IMR-90 (cell line): ENCODE measurements at regions not wholly inside any gene's neighbourhood (a gene's known extent, or its start where the extent isn't known, plus 50 kb on each side); places are given as distances from the start of the nearest gene placed in this dataset.

Experiments
- ATAC-seq: fragments of 200-7000 bp; cut with Tn5 transposase; 2 replicates; pipeline ENCODE4 v1.9.1; 2020; ENCODE audit warnings: low read depth, mild to moderate bottlenecking, moderate library complexity
- BruUV-seq: library from RNA; stranded (reverse); fragments of 400-500 nt; replicated peaks from 2 replicates; lab custom pipeline; 2021; lab: Mats Ljungman, UMichigan
- CTCF ChIA-PET: fragments of 300-600 bp; formaldehyde crosslinking; extraction: SDS; loops from one replicate; lab custom pipeline; 2021; ENCODE audit warnings: antibody characterized with exemption; lab: Yijun Ruan, JAX
- POLR2A ChIA-PET: fragments of 300-600 bp; sonication (Branson Sonifier 250); formaldehyde crosslinking; loops from one replicate; lab custom pipeline; 2022; ENCODE audit warnings: antibody characterized with exemption; ENCODE audit not compliant: unreplicated experiment; lab: Charles Lee
- DNase-seq: peaks from one replicate; pipeline ENCODE4 v3.0.0; 2013
- H2AFZ ChIP-seq: replicated peaks from 2 replicates; pipeline ENCODE3; 2013; ENCODE audit warnings: low read length, mild to moderate bottlenecking; ENCODE audit not compliant: poor library complexity
- H2AK5ac ChIP-seq: 2 replicates; pipeline ENCODE4 v1.6.1; 2013; ENCODE audit warnings: low read depth, low read length, inconsistent platforms
- H2AK9ac ChIP-seq: replicated peaks from 2 replicates; pipeline ENCODE3; 2013; ENCODE audit warnings: mild to moderate bottlenecking, low read depth, low read length, moderate library complexity; ENCODE audit not compliant: poor library complexity
- H2BK120ac ChIP-seq: 2 replicates; pipeline ENCODE4 v1.6.1; 2013; ENCODE audit warnings: low read depth, low read length, inconsistent platforms
- H2BK15ac ChIP-seq: 3 replicates; pipeline ENCODE4 v1.6.1; 2013; ENCODE audit warnings: low read depth, low read length, inconsistent platforms
- H2BK20ac ChIP-seq: 2 replicates; pipeline ENCODE4 v1.6.1; 2013; ENCODE audit warnings: low read depth, mild to moderate bottlenecking, inconsistent platforms, low read length, moderate library complexity
- H2BK5ac ChIP-seq: 2 replicates; pipeline ENCODE4 v1.6.1; 2013; ENCODE audit warnings: mild to moderate bottlenecking, low read depth, low read length, inconsistent platforms; ENCODE audit not compliant: poor library complexity, severe bottlenecking
- H3K14ac ChIP-seq: replicated peaks from 2 replicates; pipeline ENCODE4 v1.6.1; 2013; ENCODE audit warnings: low read depth, low read length, inconsistent platforms
- H3K18ac ChIP-seq: 2 replicates; pipeline ENCODE4 v1.6.1; 2013; ENCODE audit warnings: low read depth, low read length, control low read depth
- H3K23ac ChIP-seq: 2 replicates; pipeline ENCODE4 v1.6.1; 2013; ENCODE audit warnings: low read depth, low read length, inconsistent platforms
- H3K27ac ChIP-seq: 2 replicates; pipeline ENCODE4 v1.5.1; 2013; ENCODE audit warnings: mild to moderate bottlenecking, control low read depth, low read length; ENCODE audit not compliant: insufficient read depth
- H3K27me3 ChIP-seq: 2 replicates; pipeline ENCODE4 v1.6.1; 2013; ENCODE audit warnings: low read length; ENCODE audit not compliant: control insufficient read depth, insufficient read depth
- H3K36me3 ChIP-seq: 2 replicates; pipeline ENCODE4 v1.6.1; 2013; ENCODE audit warnings: low read length, mixed read lengths; ENCODE audit not compliant: control insufficient read depth, insufficient read depth
- H3K4ac ChIP-seq: 2 replicates; pipeline ENCODE4 v1.6.1; 2013; ENCODE audit warnings: low read depth, low read length, inconsistent platforms
- H3K4me1 ChIP-seq: 2 replicates; pipeline ENCODE4 v1.6.1; 2013; ENCODE audit warnings: low read length, mixed read lengths; ENCODE audit not compliant: control insufficient read depth, insufficient read depth
- H3K4me2 ChIP-seq: 2 replicates; pipeline ENCODE4 v1.6.1; 2013; ENCODE audit warnings: low read depth, mild to moderate bottlenecking, control low read depth, low read length, moderate library complexity
- H3K4me3 ChIP-seq: 2 replicates; pipeline ENCODE4 v1.5.1; 2013; ENCODE audit warnings: low read depth, mild to moderate bottlenecking, control low read depth, low read length, moderate library complexity; ENCODE audit not compliant: insufficient read depth
- H3K56ac ChIP-seq: 2 replicates; pipeline ENCODE4 v1.6.1; 2013; ENCODE audit warnings: low read length, inconsistent platforms; ENCODE audit not compliant: insufficient read depth; ENCODE audit errors: extremely low read depth
- H3K79me1 ChIP-seq, 2 experiments: 2 replicates each; pipeline ENCODE4 v1.6.1; 2013; ENCODE audit warnings: low read length in 2 of 2, inconsistent platforms in 1 of 2, low read depth in 1 of 2
- H3K9ac ChIP-seq: 2 replicates; pipeline ENCODE4 v1.6.1; 2013; ENCODE audit warnings: low read depth, low read length, control low read depth
- H3K9me1 ChIP-seq: 2 replicates; pipeline ENCODE4 v1.6.1; 2013; ENCODE audit warnings: low read length, inconsistent platforms; ENCODE audit not compliant: insufficient read depth
- H3K9me3 ChIP-seq: 2 replicates; pipeline ENCODE4 v1.6.1; 2013; ENCODE audit warnings: low read length; ENCODE audit not compliant: control insufficient read depth, insufficient read depth
- H4K20me1 ChIP-seq: 2 replicates; pipeline ENCODE4 v1.6.1; 2013; ENCODE audit warnings: low read length, inconsistent platforms; ENCODE audit not compliant: insufficient read depth
- H4K5ac ChIP-seq: 2 replicates; pipeline ENCODE4 v1.6.1; 2013; ENCODE audit warnings: mild to moderate bottlenecking, low read depth, low read length, control low read depth
- H4K8ac ChIP-seq, 2 experiments: 2 replicates each; pipeline ENCODE4 v1.6.1; 2013; ENCODE audit warnings: low read depth in 2 of 2, low read length in 2 of 2, control low read depth in 1 of 2, inconsistent platforms in 1 of 2
- H4K91ac ChIP-seq: 2 replicates; pipeline ENCODE4 v1.6.1; 2013; ENCODE audit warnings: low read depth, low read length, inconsistent platforms; ENCODE audit not compliant: insufficient read depth
- BHLHE40 ChIP-seq: fragments of 150-350 bp; IDR thresholded peaks from 2 replicates; pipeline ENCODE4 v1.6.1; 2016; ENCODE audit warnings: mild to moderate bottlenecking, low read depth, low read length
- CEBPB ChIP-seq: IDR thresholded peaks from 2 replicates; pipeline ENCODE4 v1.6.1; 2012; ENCODE audit warnings: low read depth, low read length, improper control_type of control experiment
- FOS ChIP-seq: fragments of 150-350 bp; IDR thresholded peaks from 2 replicates; pipeline ENCODE4 v1.6.1; 2016; ENCODE audit warnings: low read depth, low read length
- MAZ ChIP-seq: IDR thresholded peaks from 2 replicates; pipeline ENCODE4 v1.6.1; 2012; ENCODE audit warnings: low read depth, mild to moderate bottlenecking, low read length, improper control_type of control experiment, moderate library complexity, borderline replicate concordance
- NFE2L2 ChIP-seq: fragments of 150-350 bp; IDR thresholded peaks from 2 replicates; pipeline ENCODE4 v1.6.1; 2016; ENCODE audit warnings: low read depth, mild to moderate bottlenecking, low read length
- POLR2A ChIP-seq: IDR thresholded peaks from 2 replicates; pipeline ENCODE4 v1.6.1; 2012; ENCODE audit warnings: mild to moderate bottlenecking, low read depth, low read length
- RFX5 ChIP-seq: IDR thresholded peaks from 2 replicates; pipeline ENCODE4 v1.8.0; 2012; ENCODE audit warnings: low read depth, mild to moderate bottlenecking, low read length, moderate library complexity
- SMC3 ChIP-seq: fragments of 150-350 bp; IDR thresholded peaks from 2 replicates; pipeline ENCODE4 v1.6.1; 2016; ENCODE audit warnings: low read depth, mild to moderate bottlenecking, antibody characterized with exemption, low read length, moderate library complexity
- dilution Hi-C: fragments of 300-500 bp; cut with HindIII; formaldehyde crosslinking; loops from one replicate; pipeline ENCODE4 v1.14.3; 2018; ENCODE audit warnings: low sequenced_read_pairs; ENCODE audit not compliant: unreplicated experiment
- in situ Hi-C: fragments of 300-500 bp; cut with MboI; formaldehyde crosslinking; loops from 3 replicates; pipeline ENCODE4 v1.14.3; 2019; ENCODE audit warnings: low sequenced_read_pairs, inconsistent platforms, mixed read lengths
- intact Hi-C: fragments of 100-400 bp; cut with micrococcal nuclease; formaldehyde crosslinking; loops from 2 replicates; pipeline ENCODE4 v1.10.0; 2022
- TF ChIP-seq, protein P1 (sequence below): conservative IDR thresholded peaks from 2 replicates; pipeline ENCODE4 v1.5.1; 2012; ENCODE audit warnings: mild to moderate bottlenecking, low read depth, low read length, improper control_type of control experiment

DNA sequence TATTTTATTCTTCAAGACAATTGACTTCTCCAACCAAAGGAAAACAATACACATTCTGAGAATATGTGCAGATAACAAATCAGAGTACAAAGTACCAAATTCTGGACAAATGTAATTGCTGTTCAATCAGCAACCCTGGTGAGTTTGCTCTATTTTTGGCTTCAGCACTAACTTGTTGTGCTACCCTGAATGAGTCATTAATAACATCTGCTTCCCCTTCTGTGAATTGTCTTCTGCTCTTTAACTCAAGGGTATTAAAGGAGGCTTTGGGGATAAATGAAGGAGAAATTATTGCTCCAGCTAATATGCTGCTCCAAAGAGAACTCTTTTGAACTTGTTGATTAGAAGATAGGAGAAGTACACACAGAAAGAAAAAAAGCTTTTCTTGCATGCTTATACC is 459.3 kb downstream of the HTR7 start:
- no peaks in the 10 kb centered on the region; the same call in 1 of the 2 replicates for H3K27me3 ChIP-seq
- no peak overlapping the region for H3K14ac ChIP-seq
- in situ Hi-C loops, result no loop called here
- no peaks in the 10 kb centered on the region for H3K9me1 ChIP-seq
- CTCF ChIA-PET, result interaction anchor here (1.0 kb wide), 1 partner anchor 253 kb away, joined by 5 read pairs; no protein-coding TSS in a partner anchor
- no peak overlapping the region for H3K23ac ChIP-seq
- H4K20me1 ChIP-seq, result no peaks in the 10 kb centered on the region
- no peak overlapping the region for H3K4me2 ChIP-seq
- ATAC-seq (no peak), DNase-seq (peak; percentile 25)
- H2AK5ac ChIP-seq, result no peak overlapping the region
- dilution Hi-C loops, result no loop called here
- no peaks in the 10 kb centered on the region for H3K9me3 ChIP-seq
- no peak overlapping the region for H4K8ac ChIP-seq
- no peak overlapping the region for H2AFZ ChIP-seq
- intact Hi-C loops, result no loop called here
- H2BK15ac ChIP-seq, result no peak overlapping the region
- no TSS peak for BruUV-seq
- no peaks in the 10 kb centered on the region for H3K36me3 ChIP-seq
- no peak overlapping the region for H2BK5ac ChIP-seq
- H3K4ac ChIP-seq, result no peak overlapping the region
- no peak overlapping the region for H3K9ac ChIP-seq
- no peak overlapping the region for H3K4me3 ChIP-seq
- no peaks in the 10 kb centered on the region for H3K79me1 ChIP-seq
- TF ChIP-seq NFE2L2 (no peak), POLR2A (no peak), CEBPB (no peak), SMC3 (no peak), MAZ (no peak), BHLHE40 (no peak), FOS (no peak), RFX5 (no peak)
- TF ChIP-seq, protein P1, sequence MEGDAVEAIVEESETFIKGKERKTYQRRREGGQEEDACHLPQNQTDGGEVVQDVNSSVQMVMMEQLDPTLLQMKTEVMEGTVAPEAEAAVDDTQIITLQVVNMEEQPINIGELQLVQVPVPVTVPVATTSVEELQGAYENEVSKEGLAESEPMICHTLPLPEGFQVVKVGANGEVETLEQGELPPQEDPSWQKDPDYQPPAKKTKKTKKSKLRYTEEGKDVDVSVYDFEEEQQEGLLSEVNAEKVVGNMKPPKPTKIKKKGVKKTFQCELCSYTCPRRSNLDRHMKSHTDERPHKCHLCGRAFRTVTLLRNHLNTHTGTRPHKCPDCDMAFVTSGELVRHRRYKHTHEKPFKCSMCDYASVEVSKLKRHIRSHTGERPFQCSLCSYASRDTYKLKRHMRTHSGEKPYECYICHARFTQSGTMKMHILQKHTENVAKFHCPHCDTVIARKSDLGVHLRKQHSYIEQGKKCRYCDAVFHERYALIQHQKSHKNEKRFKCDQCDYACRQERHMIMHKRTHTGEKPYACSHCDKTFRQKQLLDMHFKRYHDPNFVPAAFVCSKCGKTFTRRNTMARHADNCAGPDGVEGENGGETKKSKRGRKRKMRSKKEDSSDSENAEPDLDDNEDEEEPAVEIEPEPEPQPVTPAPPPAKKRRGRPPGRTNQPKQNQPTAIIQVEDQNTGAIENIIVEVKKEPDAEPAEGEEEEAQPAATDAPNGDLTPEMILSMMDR, result no peak
- no peak overlapping the region for H2BK120ac ChIP-seq
- no peak overlapping the region for H2AK9ac ChIP-seq
- no peak overlapping the region for H3K56ac ChIP-seq
- H4K91ac ChIP-seq, result no peak overlapping the region
- POLR2A ChIA-PET, result no interaction called here
- no peak overlapping the region for H3K27ac ChIP-seq
- no peaks in the 10 kb centered on the region for H3K4me1 ChIP-seq
- no peak overlapping the region for H2BK20ac ChIP-seq
- H4K5ac ChIP-seq, result no peak overlapping the region
- H3K18ac ChIP-seq, result no peak overlapping the region
